HepG2 (cell line): ENCODE measurements at regions not wholly inside any gene's neighbourhood (a gene's known extent, or its start where the extent isn't known, plus 50 kb on each side); places are given as distances from the start of the nearest gene placed in this dataset.
"Not testable (repeated sequence)": the region's sequence is repeated elsewhere in the genome, so short reads cannot be mapped to it uniquely, and the experiment has no call there.

Experiments
- ATAC-seq: fragments of 200-7000 bp; cut with Tn5 transposase; 3 replicates; pipeline ENCODE4 v1.9.1; 2020; ENCODE audit warnings: mild to moderate bottlenecking, moderate library complexity
- BruUV-seq: library from RNA; stranded (reverse); fragments of 400-500 nt; replicated peaks from 2 replicates; lab custom pipeline; 2021; lab: Mats Ljungman, UMichigan
- CTCF ChIA-PET: fragments of 300-600 bp; formaldehyde crosslinking; extraction: SDS; loops from one replicate; lab custom pipeline; 2021; ENCODE audit warnings: low total read pairs, inconsistent platforms, low intra/inter-chr PET ratio; lab: Yijun Ruan, JAX
- POLR2A ChIA-PET: fragments of 350-600 bp; sonication (Branson Sonifier 250); formaldehyde crosslinking; loops from one replicate; lab custom pipeline; 2020; ENCODE audit warnings: antibody characterized with exemption, inconsistent platforms; lab: Yijun Ruan, JAX
- DNase-seq: peaks from one replicate; pipeline ENCODE4 v3.0.0-alpha.2; 2015; ENCODE audit warnings: low spot score
- FAIRE-seq: peaks from 3 replicates; lab custom pipeline; 2011; peaks lifted over from hg19 to GRCh38; lab: Jason Lieb, UNC
- H2AFZ ChIP-seq: one replicate; pipeline ENCODE4 v1.6.1; 2011; ENCODE audit warnings: low read length, inconsistent platforms
- H3K27ac ChIP-seq: fragments of 300-600 bp; 3 replicates; pipeline ENCODE4 v1.8.0; 2011; ENCODE audit warnings: mixed run types, mild to moderate bottlenecking, mixed read lengths, low read length, inconsistent platforms; ENCODE audit not compliant: insufficient read depth; ENCODE audit errors: extremely low read length
- H3K27me3 ChIP-seq, 2 experiments: fragments of 200-600 bp in 1 of 2; 2 replicates in 1 of 2; 3 replicates in 1 of 2; pipeline versions ENCODE4 v1.6.0 to v1.8.0; 2011; ENCODE audit warnings: low read length in 2 of 2, mild to moderate bottlenecking in 2 of 2, moderate library complexity in 2 of 2, inconsistent platforms in 1 of 2; ENCODE audit not compliant: insufficient read depth in 2 of 2, control insufficient read depth in 1 of 2
- H3K36me3 ChIP-seq, 2 experiments: fragments of 200-600 bp in 1 of 2; replicated peaks in 1 of 2; 2 replicates in 1 of 2; 3 replicates in 1 of 2; pipeline versions ENCODE4 v1.5.1 to v1.8.0; 2011; ENCODE audit warnings: low read length in 2 of 2, inconsistent platforms in 1 of 2; ENCODE audit not compliant: insufficient read depth in 2 of 2, control insufficient read depth in 1 of 2
- H3K4me1 ChIP-seq: 2 replicates; pipeline ENCODE4 v1.5.1; 2012; ENCODE audit warnings: low read length, inconsistent platforms; ENCODE audit not compliant: insufficient read depth
- H3K4me2 ChIP-seq: 2 replicates; pipeline ENCODE4 v1.6.0; 2011; ENCODE audit warnings: low read depth, low read length, inconsistent platforms
- H3K4me3 ChIP-seq, 3 experiments: fragments of 200-600 bp in 1 of 3; sonication (generic), shearing (Covaris generic) in 1 of 3; replicated peaks in 1 of 3; 2 replicates each; pipeline ENCODE4 v1.5.1; 2011 to 2016; ENCODE audit warnings: low read length in 3 of 3, inconsistent platforms in 2 of 3, low read depth in 2 of 3, mild to moderate bottlenecking in 2 of 3, control low read depth in 1 of 3, mixed read lengths in 1 of 3; ENCODE audit not compliant: insufficient read depth in 1 of 3
- H3K79me2 ChIP-seq: one replicate; pipeline ENCODE4 v1.6.1; 2011; ENCODE audit warnings: low read length, inconsistent platforms; ENCODE audit not compliant: insufficient read depth
- H3K9ac ChIP-seq: 2 replicates; pipeline ENCODE4 v1.6.0; 2011; ENCODE audit warnings: mild to moderate bottlenecking, low read depth, low read length, inconsistent platforms; ENCODE audit not compliant: insufficient read depth
- H3K9me3 ChIP-seq: 2 replicates; pipeline ENCODE4 v1.5.1; 2012; ENCODE audit warnings: mild to moderate bottlenecking, low read length
- H4K20me1 ChIP-seq: 2 replicates; pipeline ENCODE4 v1.6.0; 2011; ENCODE audit warnings: inconsistent platforms, mild to moderate bottlenecking, low read length, moderate library complexity; ENCODE audit not compliant: insufficient read depth
- ETS1 ChIP-seq: sonication (generic); formaldehyde crosslinking; IDR thresholded peaks from 2 replicates; pipeline ENCODE4 v1.4.0; 2020; ENCODE audit warnings: missing genetic modification reagents
- RCOR2 ChIP-seq: IDR thresholded peaks from 2 replicates; pipeline ENCODE4 v1.6.1; 2016; ENCODE audit warnings: missing biosample characterization, missing genetic modification reagents
- RERE ChIP-seq: IDR thresholded peaks from 2 replicates; pipeline ENCODE4 v1.6.1; 2016; ENCODE audit warnings: low read depth, missing genetic modification reagents, missing compliant biosample characterization
- YY1 ChIP-seq: IDR thresholded peaks from 2 replicates; pipeline ENCODE4 v1.6.1; 2011; ENCODE audit warnings: low read length, low read depth, moderate library complexity, mild to moderate bottlenecking; ENCODE audit not compliant: insufficient read depth, insufficient replicate concordance
- ZNF7 ChIP-seq: IDR thresholded peaks from 2 replicates; pipeline ENCODE4 v1.6.1; 2016; ENCODE audit warnings: missing biosample characterization, missing genetic modification reagents
- ZNF746 ChIP-seq: sonication (generic); formaldehyde crosslinking; IDR thresholded peaks from 2 replicates; pipeline ENCODE4 v1.8.0; 2022; ENCODE audit warnings: mild to moderate bottlenecking, missing genetic modification reagents
- WGBS: methylation state at CpG from one replicate; pipeline ENCODE4 v1.1.6; 2017; ENCODE audit warnings: low lambda C conversion rate; 5-methylcytosine and 5-hydroxymethylcytosine counted together
- in situ Hi-C: cut with HindIII; loops from 2 replicates; pipeline ENCODE4 v1.10.0; 2017; ENCODE audit warnings: low pct_unique_long_range_greater_than_20kb; ENCODE audit not compliant: extremely low pct_ligation_motif_present
- intact Hi-C: fragments of 100-400 bp; cut with micrococcal nuclease; formaldehyde crosslinking; loops from one replicate; pipeline ENCODE4 v1.10.0; 2022; ENCODE audit not compliant: unreplicated experiment

DNA sequence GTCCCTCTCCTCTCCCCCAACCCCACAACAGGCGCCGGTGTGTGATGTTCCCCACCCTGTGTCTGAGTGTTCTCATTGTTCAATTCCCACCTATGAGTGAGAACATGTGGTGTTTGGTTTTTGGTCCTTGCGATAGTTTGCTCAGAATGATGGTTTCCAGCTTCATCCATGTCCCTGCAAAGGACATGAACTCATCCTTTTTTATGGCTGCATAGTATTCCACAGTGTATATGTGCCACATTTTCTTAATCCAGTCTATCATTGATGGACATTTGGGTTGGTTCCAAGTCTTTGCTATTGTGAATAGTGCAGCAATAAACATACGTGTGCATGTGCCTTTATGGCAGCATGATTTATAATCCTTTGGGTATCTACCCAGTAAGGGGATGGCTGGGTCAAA, 90.5 kb upstream of the CTBP2 start:
- H3K4me1 ChIP-seq, intact Hi-C loops, H3K27ac ChIP-seq, ATAC-seq, H3K4me2 ChIP-seq, H3K4me3 ChIP-seq, H3K9ac ChIP-seq, H3K9me3 ChIP-seq, BruUV-seq, DNase-seq, H3K27me3 ChIP-seq, in situ Hi-C loops, FAIRE-seq, POLR2A ChIA-PET, H3K79me2 ChIP-seq, CTCF ChIA-PET, H4K20me1 ChIP-seq, H2AFZ ChIP-seq, H3K36me3 ChIP-seq: not testable (repeated sequence)
- WGBS: 30% methylated on average over 4 of the region's 4 CpGs

DNA sequence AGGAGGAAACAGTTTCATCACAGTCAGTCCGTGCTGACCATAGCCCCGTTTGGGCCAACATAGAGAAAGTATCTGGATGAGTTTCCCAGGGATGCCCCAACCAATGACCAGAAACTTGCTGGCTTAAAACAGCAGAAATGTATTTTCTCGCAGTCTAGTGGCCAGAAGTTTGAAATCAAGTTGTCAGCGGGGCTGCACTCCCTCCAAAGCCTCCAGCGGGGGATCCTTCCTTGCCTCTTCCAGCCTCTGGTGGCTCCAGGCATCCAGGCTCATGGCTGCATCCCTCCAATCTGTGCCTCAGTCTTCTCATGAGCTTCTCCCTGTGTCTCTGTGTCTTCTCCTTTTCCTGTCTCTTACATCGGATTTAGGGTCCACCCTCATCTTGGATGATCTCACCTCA, 89.6 kb upstream of the CTBP2 start:
- in situ Hi-C loops: no loop called here
- FAIRE-seq: no peak

DNA sequence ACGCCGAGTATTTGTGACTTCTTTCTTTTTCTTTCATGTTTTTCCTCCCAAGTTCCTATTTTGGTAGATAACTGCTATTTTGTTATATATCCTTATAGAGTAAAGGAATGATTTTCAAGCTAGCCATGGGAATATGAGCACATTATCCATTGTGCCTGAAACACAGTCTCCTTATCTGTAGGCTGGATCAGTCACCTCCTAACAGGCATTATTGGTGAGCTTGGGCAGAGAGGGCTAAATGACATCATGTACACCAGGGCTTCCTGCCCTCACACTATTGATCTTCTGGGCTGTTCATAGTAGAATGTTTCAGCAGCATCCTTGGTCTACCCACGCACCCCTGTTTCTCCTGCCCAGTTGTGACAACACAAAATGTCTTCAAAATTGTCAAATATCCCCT, 88.1 kb upstream of the CTBP2 start:
- whole genome bisulfite sequencing: 0% methylated on average over 3 of the region's 3 CpGs
- Histone ChIP-seq H3K9me3 (no peaks in the 10 kb centered on the region), H3K79me2 (no peaks in the 10 kb centered on the region), H4K20me1 (no peaks in the 10 kb centered on the region), H3K27ac (no peak overlapping the region), H3K9ac (no peak overlapping the region), H3K27me3 (peaks cover 1 to 4% of the 10 kb centered on the region in 2 experiments; a peak in 1 of 5 replicates), H3K4me3 (no peak overlapping the region), H3K4me1 (no peaks in the 10 kb centered on the region), H2AFZ (no peak overlapping the region), H3K36me3 (no peaks in the 10 kb centered on the region), H3K4me2 (no peak overlapping the region)
- ATAC-seq: no peak
- no peak for FAIRE-seq
- BruUV-seq: no TSS peak
- ChIA-PET CTCF (no interaction called here), POLR2A (no interaction called here)
- DNase-seq: no peak
- intact Hi-C loops: no loop called here
- in situ Hi-C loops: no loop called here
- TF ChIP-seq RERE (no peak), ZNF7 (CRISPR knock-in tag) (no peak), RCOR2 (CRISPR knock-in tag) (no peak), YY1 (no peak), ETS1 (no peak)

More for the DNA sequence above, 89.6 kb upstream of the CTBP2 start:
- no TSS peak for BruUV-seq
- no peak for ATAC-seq
- no peaks in the 10 kb centered on the region for H3K4me1 ChIP-seq
- no peak for DNase-seq
- peaks cover 1 to 4% of the 10 kb centered on the region in 2 experiments; a peak in 1 of 5 replicates for H3K27me3 ChIP-seq
- 22% methylated on average over 4 of the region's 6 CpGs for WGBS
- no peaks in the 10 kb centered on the region for H3K36me3 ChIP-seq
- no peaks in the 10 kb centered on the region for H3K9me3 ChIP-seq
- ChIA-PET POLR2A (no interaction called here), CTCF (no interaction called here)
- H4K20me1 ChIP-seq: no peaks in the 10 kb centered on the region
- H3K79me2 ChIP-seq: no peaks in the 10 kb centered on the region
- no peak overlapping the region for H3K9ac ChIP-seq
- H3K4me2 ChIP-seq: no peak overlapping the region
- TF ChIP-seq ZNF746 (CRISPR knock-in tag): no peak
- no peak overlapping the region for H3K4me3 ChIP-seq
- no peak overlapping the region for H3K27ac ChIP-seq
- H2AFZ ChIP-seq: no peak overlapping the region
- intact Hi-C loops: no loop called here
